Upper lobe of left lung (tissue), 6 donors: ENCODE measurements at regions not wholly inside any gene's neighbourhood (a gene's known extent, or its start where the extent isn't known, plus 50 kb on each side); places are given as distances from the start of the nearest gene placed in this dataset.

Experiments used
- ATAC-seq, 2 donors: fragments of 200-7000 bp; cut with Tn5 transposase; one replicate each; pipeline ENCODE4 v1.9.1; 2022; ENCODE audit warnings: mild to moderate bottlenecking in 2 of 2, moderate library complexity in 2 of 2; ENCODE audit not compliant: low FRiP score in 2 of 2
- DNase-seq, 2 donors: peaks; one replicate each; pipeline ENCODE4 v3.0.0-alpha.2; 2019 to 2020
- H3K27ac ChIP-seq, 4 donors: fragments of 200-600 bp; sonication (generic); one replicate each; pipeline ENCODE4 v1.5.1; 2016 to 2019
- H3K27me3 ChIP-seq, 4 donors: fragments of 200-600 bp; sonication (generic); one replicate each; pipeline ENCODE4 v1.5.1; 2017 to 2019
- H3K36me3 ChIP-seq, 4 donors: fragments of 200-600 bp; sonication (generic); one replicate each; pipeline ENCODE4 v1.5.1; 2016 to 2019
- H3K4me1 ChIP-seq, 4 donors: fragments of 200-600 bp; sonication (generic); one replicate each; pipeline ENCODE4 v1.5.1; 2018 to 2019
- H3K4me3 ChIP-seq, 4 donors: fragments of 200-600 bp; sonication (generic); one replicate each; pipeline ENCODE4 v1.5.1; 2017 to 2019; ENCODE audit warnings: mild to moderate bottlenecking in 2 of 4, moderate library complexity in 1 of 4
- H3K9me3 ChIP-seq, 4 donors: fragments of 200-600 bp; sonication (generic); one replicate each; pipeline ENCODE4 v1.5.1; 2018 to 2019
- EP300 ChIP-seq, 4 donors: sonication (generic); formaldehyde crosslinking; IDR thresholded peaks; one replicate each; pipeline ENCODE4 v1.5.1; 2017; ENCODE audit warnings: antibody characterized with exemption in 4 of 4, control low read depth in 2 of 4
- POLR2A ChIP-seq, 4 donors: fragments of 450-650 bp; IDR thresholded peaks; one replicate each; pipeline ENCODE4 v1.5.1; 2016 to 2017; ENCODE audit warnings: antibody characterized with exemption in 4 of 4, mild to moderate bottlenecking in 2 of 4
- POLR2AphosphoS5 ChIP-seq, 2 donors: sonication (generic); formaldehyde crosslinking; IDR thresholded peaks; one replicate each; pipeline ENCODE4 v1.5.1; 2017; ENCODE audit warnings: antibody characterized with exemption in 2 of 2
- WGBS, 2 donors: methylation state at CpG; one replicate each; pipeline ENCODE4 v1.1.5; 2017 to 2018; 5-methylcytosine and 5-hydroxymethylcytosine counted together
- TF ChIP-seq, protein P1 (sequence below), 6 experiments: fragments of 450-650 bp in 4 of 6; fragments of 200-600 bp in 2 of 6; sonication (generic) in 2 of 6; IDR thresholded peaks; one replicate each; pipeline ENCODE4 v1.5.1; 2016 to 2019; ENCODE audit warnings: antibody characterized with exemption in 6 of 6
- donor health status: DM: no; HTN: no; CAD: no; lungs with moderate emphysema.
- donor health status: DM: no; HTN: yes; CAD: no; lungs with severe emphysema.

DNA sequence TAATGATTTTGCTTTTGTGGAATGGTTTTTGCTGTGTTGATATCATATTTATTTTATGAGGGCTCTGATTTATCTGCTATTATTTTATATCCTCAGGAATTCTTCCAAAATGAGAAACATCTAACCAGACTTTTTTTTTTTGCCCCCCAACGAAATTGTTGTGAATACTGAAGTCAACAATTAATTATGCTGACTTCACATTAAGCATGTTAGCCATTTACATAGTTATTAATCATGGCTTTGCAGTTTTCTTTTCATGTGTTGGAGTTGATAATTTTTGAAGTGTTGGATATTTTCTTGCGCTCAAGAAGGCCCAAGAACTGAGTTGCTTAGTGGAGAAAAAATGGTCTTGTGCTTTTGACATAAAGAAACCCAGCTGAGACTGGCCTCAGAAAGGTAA, 246.6 kb upstream of the CRY1 start:
- H3K27ac ChIP-seq, result no peak overlapping the region
- no peaks in the 10 kb centered on the region for H3K27me3 ChIP-seq
- ATAC-seq, result no peak
- no peaks in the 10 kb centered on the region for H3K36me3 ChIP-seq
- H3K9me3 ChIP-seq, result no peaks in the 10 kb centered on the region
- DNase-seq, result no peak
- WGBS, 2 donors, result 57 to 71% methylated on average over 2 of the region's 2 CpGs
- no peaks in the 10 kb centered on the region for H3K4me1 ChIP-seq
- TF ChIP-seq POLR2A (IDR thresholded peaks at IDR 0.05) (no peak), POLR2AphosphoS5 (IDR thresholded peaks at IDR 0.05) (no peak)
- TF ChIP-seq, protein P1, sequence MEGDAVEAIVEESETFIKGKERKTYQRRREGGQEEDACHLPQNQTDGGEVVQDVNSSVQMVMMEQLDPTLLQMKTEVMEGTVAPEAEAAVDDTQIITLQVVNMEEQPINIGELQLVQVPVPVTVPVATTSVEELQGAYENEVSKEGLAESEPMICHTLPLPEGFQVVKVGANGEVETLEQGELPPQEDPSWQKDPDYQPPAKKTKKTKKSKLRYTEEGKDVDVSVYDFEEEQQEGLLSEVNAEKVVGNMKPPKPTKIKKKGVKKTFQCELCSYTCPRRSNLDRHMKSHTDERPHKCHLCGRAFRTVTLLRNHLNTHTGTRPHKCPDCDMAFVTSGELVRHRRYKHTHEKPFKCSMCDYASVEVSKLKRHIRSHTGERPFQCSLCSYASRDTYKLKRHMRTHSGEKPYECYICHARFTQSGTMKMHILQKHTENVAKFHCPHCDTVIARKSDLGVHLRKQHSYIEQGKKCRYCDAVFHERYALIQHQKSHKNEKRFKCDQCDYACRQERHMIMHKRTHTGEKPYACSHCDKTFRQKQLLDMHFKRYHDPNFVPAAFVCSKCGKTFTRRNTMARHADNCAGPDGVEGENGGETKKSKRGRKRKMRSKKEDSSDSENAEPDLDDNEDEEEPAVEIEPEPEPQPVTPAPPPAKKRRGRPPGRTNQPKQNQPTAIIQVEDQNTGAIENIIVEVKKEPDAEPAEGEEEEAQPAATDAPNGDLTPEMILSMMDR (IDR thresholded peaks at IDR 0.05), result no peak
- H3K4me3 ChIP-seq, result no peak overlapping the region

DNA sequence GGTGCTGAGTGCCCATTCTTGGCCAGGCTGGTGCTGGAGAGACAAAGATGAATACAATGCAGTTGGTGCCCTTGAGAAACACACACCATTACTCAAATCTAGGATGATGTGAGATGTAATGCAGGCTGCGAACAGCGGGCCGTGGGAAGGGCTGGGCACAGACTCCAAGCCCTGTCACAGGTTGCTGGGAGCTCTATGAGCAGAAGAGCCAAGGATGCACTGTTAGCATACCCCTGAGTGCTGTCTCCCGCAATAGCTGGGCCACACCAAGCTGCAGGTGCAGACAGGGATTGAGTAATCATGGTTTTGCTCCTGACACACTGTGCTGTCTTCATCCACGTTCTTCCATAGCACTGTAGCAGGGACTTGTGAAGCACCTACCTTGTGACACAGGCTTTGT, 247.5 kb upstream of the CRY1 start:
- peak in 1 of 2 donors; percentile 12 for DNase-seq
- H3K27ac ChIP-seq, result no peak overlapping the region
- no peaks in the 10 kb centered on the region for H3K9me3 ChIP-seq
- WGBS, 2 donors, result 81 to 86% methylated on average over 5 of the region's 5 CpGs
- no peak for TF ChIP-seq POLR2AphosphoS5 (IDR thresholded peaks at IDR 0.05)
- TF ChIP-seq, protein P1 (IDR thresholded peaks at IDR 0.05), result no peak
- no peak for TF ChIP-seq EP300 (IDR thresholded peaks at IDR 0.05)
- no peak for TF ChIP-seq POLR2A (IDR thresholded peaks at IDR 0.05)
- H3K4me3 ChIP-seq, result no peak overlapping the region
- no peaks in the 10 kb centered on the region for H3K36me3 ChIP-seq
- H3K4me1 ChIP-seq, result no peaks in the 10 kb centered on the region
- no peaks in the 10 kb centered on the region for H3K27me3 ChIP-seq
- ATAC-seq, result no peak

DNA sequence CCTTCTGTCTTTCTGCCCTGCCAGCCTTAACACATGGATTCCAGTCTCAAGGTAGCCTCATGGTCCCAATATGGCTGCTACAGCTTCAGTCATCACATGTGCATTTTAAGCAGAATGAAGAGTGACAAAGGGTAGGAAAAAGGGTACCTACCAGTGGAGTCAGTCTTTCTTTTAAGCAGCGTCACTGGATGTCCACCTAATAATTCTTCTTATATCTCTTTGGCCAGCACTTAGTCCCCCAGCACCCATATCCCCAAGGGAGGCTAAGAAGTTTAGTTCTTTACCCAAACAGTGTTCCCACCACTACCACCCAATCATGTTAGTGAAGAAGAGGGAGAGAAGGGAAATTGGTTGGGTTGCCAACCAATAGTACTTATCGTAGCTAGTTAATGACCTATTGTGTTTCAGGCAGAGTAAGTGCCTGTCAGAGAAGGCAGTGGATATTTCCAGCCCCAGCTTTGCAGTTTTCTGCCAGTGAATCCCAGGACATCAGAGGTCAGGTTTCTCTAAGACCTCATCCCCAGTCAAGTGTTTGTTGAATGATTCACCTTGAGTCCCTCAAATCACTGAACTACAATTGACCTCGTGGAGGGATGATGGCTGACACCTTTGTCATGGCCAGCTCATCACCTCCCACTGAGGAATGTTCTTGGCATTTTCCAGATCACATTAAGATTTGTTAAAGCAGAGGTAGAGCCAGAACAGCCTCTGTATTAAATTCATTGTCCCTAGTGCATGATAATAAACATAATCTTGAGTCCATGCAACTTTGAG, 250.9 kb upstream of the CRY1 start:
- H3K36me3 ChIP-seq, result no peaks in the 10 kb centered on the region
- H3K27me3 ChIP-seq, result no peaks in the 10 kb centered on the region
- TF ChIP-seq POLR2A (IDR thresholded peaks at IDR 0.05) (no peak), EP300 (IDR thresholded peaks at IDR 0.05) (no peak)
- TF ChIP-seq, protein P1 (IDR thresholded peaks at IDR 0.05), result no peak
- no peak overlapping the region for H3K4me3 ChIP-seq
- no peak overlapping the region for H3K27ac ChIP-seq
- ATAC-seq (no peak), DNase-seq (no peak)
- no peaks in the 10 kb centered on the region for H3K4me1 ChIP-seq
- no peaks in the 10 kb centered on the region for H3K9me3 ChIP-seq
- WGBS, 2 donors, result 76% methylated on average over 3 of the region's 3 CpGs

DNA sequence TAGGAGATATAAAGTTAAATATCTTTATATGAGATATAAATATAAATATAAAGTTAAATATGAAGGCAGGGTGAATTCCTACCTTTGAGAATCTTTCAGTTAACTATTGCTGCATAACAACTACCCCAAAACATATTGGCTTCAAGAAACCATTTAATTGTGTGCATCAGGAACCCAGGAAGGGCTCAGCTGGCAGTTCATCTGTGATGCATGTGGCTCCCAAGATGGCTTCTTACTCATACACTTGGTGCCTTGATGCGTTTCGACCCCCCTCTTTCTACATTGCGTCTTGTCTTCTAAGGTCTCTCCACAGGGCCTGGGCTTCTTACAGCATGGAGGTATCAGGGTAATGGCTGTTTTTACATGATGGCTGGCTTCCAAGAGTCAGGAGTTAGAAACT, 253.9 kb upstream of the CRY1 start:
- no peak for ATAC-seq

More for the DNA sequence above, 253.9 kb upstream of the CRY1 start:
- 89 to 93% methylated on average over 3 of the region's 3 CpGs for WGBS, 2 donors
- H3K4me3 ChIP-seq, result no peak overlapping the region
- H3K27ac ChIP-seq, result no peak overlapping the region
- no peak for DNase-seq
- no peaks in the 10 kb centered on the region for H3K36me3 ChIP-seq
- H3K4me1 ChIP-seq, result peaks cover 0 to 2% (median under 1%) of the 10 kb centered on the region in 4 donors
- no peaks in the 10 kb centered on the region for H3K27me3 ChIP-seq
- TF ChIP-seq POLR2AphosphoS5 (IDR thresholded peaks at IDR 0.05) (no peak), POLR2A (IDR thresholded peaks at IDR 0.05) (no peak), EP300 (IDR thresholded peaks at IDR 0.05) (no peak)
- TF ChIP-seq, protein P1 (IDR thresholded peaks at IDR 0.05), result no peak
- no peaks in the 10 kb centered on the region for H3K9me3 ChIP-seq
